KMS-11 (cell line): ENCODE measurements at regions not wholly inside any gene's neighbourhood (a gene's known extent, or its start where the extent isn't known, plus 50 kb on each side); places are given as distances from the start of the nearest gene placed in this dataset.

Source experiments
- H2AFZ ChIP-seq: fragments of 200-600 bp; sonication (generic); 2 replicates; pipeline ENCODE4 v1.6.1; 2016; ENCODE audit warnings: antibody characterized with exemption, mixed run types, low read depth
- H3K27ac ChIP-seq: fragments of 200-600 bp; sonication (generic); 2 replicates; pipeline ENCODE4 v1.6.1; 2016; ENCODE audit warnings: mild to moderate bottlenecking, mixed run types
- H3K27me3 ChIP-seq: fragments of 200-600 bp; sonication (generic); 2 replicates; pipeline ENCODE4 v1.6.1; 2017; ENCODE audit warnings: mild to moderate bottlenecking, low read depth, mixed run types, moderate library complexity; ENCODE audit not compliant: insufficient read depth
- H3K36me3 ChIP-seq: fragments of 200-600 bp; sonication (generic); 2 replicates; pipeline ENCODE4 v1.6.1; 2017; ENCODE audit warnings: mild to moderate bottlenecking, mixed run types; ENCODE audit not compliant: insufficient read depth
- H3K4me1 ChIP-seq: fragments of 200-600 bp; sonication (generic); 2 replicates; pipeline ENCODE4 v1.6.1; 2016; ENCODE audit warnings: mild to moderate bottlenecking, low read depth, mixed run types; ENCODE audit not compliant: poor library complexity, severe bottlenecking
- H3K4me2 ChIP-seq: fragments of 200-600 bp; sonication (generic); 2 replicates; pipeline ENCODE4 v1.7.0; 2016; ENCODE audit warnings: mild to moderate bottlenecking, mixed run types
- H3K4me3 ChIP-seq: fragments of 200-600 bp; sonication (generic); IDR thresholded peaks from 2 replicates; pipeline ENCODE4 v1.6.1; 2017; ENCODE audit warnings: low read depth, low read length, mixed read lengths; ENCODE audit not compliant: insufficient read depth
- H3K79me2 ChIP-seq: fragments of 200-600 bp; sonication (generic); 2 replicates; pipeline ENCODE4 v1.6.1; 2016; ENCODE audit warnings: low read depth, mixed run types; ENCODE audit not compliant: insufficient read depth
- H3K9ac ChIP-seq: fragments of 200-600 bp; sonication (generic); 2 replicates; pipeline ENCODE4 v1.6.1; 2016; ENCODE audit warnings: mild to moderate bottlenecking, mixed run types
- H4K20me1 ChIP-seq: fragments of 200-600 bp; sonication (generic); 2 replicates; pipeline ENCODE4 v1.6.1; 2016; ENCODE audit warnings: mild to moderate bottlenecking, mixed run types; ENCODE audit not compliant: insufficient read depth
- TF ChIP-seq, protein P1 (sequence below): fragments of 200-600 bp; sonication (generic); conservative IDR thresholded peaks from 2 replicates; pipeline ENCODE4 v1.6.1; 2017; ENCODE audit warnings: low read depth, mild to moderate bottlenecking, antibody characterized with exemption, low read length, moderate library complexity, mixed read lengths

- TF ChIP-seq, protein P1, sequence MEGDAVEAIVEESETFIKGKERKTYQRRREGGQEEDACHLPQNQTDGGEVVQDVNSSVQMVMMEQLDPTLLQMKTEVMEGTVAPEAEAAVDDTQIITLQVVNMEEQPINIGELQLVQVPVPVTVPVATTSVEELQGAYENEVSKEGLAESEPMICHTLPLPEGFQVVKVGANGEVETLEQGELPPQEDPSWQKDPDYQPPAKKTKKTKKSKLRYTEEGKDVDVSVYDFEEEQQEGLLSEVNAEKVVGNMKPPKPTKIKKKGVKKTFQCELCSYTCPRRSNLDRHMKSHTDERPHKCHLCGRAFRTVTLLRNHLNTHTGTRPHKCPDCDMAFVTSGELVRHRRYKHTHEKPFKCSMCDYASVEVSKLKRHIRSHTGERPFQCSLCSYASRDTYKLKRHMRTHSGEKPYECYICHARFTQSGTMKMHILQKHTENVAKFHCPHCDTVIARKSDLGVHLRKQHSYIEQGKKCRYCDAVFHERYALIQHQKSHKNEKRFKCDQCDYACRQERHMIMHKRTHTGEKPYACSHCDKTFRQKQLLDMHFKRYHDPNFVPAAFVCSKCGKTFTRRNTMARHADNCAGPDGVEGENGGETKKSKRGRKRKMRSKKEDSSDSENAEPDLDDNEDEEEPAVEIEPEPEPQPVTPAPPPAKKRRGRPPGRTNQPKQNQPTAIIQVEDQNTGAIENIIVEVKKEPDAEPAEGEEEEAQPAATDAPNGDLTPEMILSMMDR = no peak
- H3K9ac ChIP-seq = no peak overlapping the region
- H3K4me2 ChIP-seq = no peak overlapping the region
These were observed 115.1 kb downstream of the SLC30A10 start for GRCh38 chr1:219813294-219813693.

DNA sequence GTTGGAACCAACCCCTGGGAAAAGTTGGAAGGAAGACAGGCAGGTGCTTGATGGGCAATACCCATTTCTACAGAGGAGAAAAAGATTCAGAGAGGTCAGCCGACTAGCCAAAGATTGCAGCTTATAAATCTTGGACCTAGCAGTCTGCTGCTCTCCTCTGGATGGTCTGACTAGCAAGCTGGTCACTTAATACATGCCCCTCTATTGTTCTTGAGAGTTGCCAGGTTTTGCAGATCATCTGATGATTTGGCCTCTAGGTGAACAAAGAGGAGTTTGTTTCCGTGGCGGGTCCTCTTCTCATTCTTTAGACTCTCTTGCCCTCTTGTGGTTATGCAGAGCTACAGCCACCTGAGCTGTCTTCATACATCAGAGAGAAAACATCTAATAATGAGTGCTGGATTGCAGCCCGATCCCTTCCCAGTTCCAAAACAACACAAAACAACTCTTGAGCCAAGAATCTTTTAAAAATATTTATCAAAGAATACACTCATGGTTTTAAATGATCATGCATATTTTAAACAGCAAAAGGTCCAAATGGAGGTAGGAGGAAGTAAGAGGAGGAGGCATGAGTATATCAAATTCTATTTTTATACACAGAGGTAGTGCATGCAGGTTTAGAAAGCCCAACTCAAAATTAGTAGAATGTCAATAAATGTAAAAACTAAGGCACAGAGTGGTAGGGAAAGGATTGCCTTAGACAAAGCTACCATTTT is 115.7 kb downstream of the SLC30A10 start:
- Histone ChIP-seq H3K4me1 (no peaks in the 10 kb centered on the region), H3K9ac (no peak overlapping the region), H3K4me2 (no peak overlapping the region), H2AFZ (0 out of 2 replicates have a peak overlapping the region, but pooled peaks have one; percentile 15), H3K27me3 (no peaks in the 10 kb centered on the region), H4K20me1 (no peaks in the 10 kb centered on the region), H3K27ac (no peak overlapping the region), H3K36me3 (no peaks in the 10 kb centered on the region), H3K4me3 (no peak overlapping the region), H3K79me2 (no peaks in the 10 kb centered on the region)
- TF ChIP-seq, protein P1 = peak; percentile 96

More at GRCh38 chr1:219813294-219813693, 115.1 kb downstream of the SLC30A10 start:
- no peak overlapping the region for H3K4me3 ChIP-seq
- H4K20me1 ChIP-seq = no peaks in the 10 kb centered on the region
- no peaks in the 10 kb centered on the region for H3K4me1 ChIP-seq
- no peaks in the 10 kb centered on the region for H3K79me2 ChIP-seq
- no peak overlapping the region for H3K27ac ChIP-seq
- no peaks in the 10 kb centered on the region for H3K27me3 ChIP-seq
- no peak overlapping the region for H2AFZ ChIP-seq
- H3K36me3 ChIP-seq = no peaks in the 10 kb centered on the region

DNA sequence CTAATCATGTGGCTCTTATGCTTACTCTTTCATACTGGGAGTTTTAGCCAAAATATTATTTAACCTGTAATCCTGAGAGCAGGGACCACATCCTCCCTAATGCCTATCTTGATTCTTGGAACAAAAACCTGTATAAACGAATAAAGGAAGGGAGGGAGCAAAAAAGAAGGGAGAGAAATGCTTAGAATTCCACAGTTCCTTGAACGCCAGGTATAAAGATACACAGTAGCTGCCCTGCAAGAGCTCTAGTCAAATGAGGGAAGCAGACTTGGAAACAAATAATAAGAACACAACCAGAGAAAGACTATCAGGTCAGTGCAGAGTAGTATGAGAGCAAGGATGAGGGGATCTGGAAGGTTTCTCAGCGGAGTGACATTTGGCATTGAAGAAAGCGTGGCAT is 116.3 kb downstream of the SLC30A10 start:
- 0 out of 2 replicates have a peak overlapping the region, but pooled peaks have one; percentile 15 for H2AFZ ChIP-seq
- H3K4me3 ChIP-seq = no peak overlapping the region
- no peaks in the 10 kb centered on the region for H3K27me3 ChIP-seq
- H3K79me2 ChIP-seq = no peaks in the 10 kb centered on the region
- TF ChIP-seq, protein P1 = no peak
- no peaks in the 10 kb centered on the region for H3K4me1 ChIP-seq
- no peak overlapping the region for H3K4me2 ChIP-seq
- H3K36me3 ChIP-seq = no peaks in the 10 kb centered on the region
- H4K20me1 ChIP-seq = no peaks in the 10 kb centered on the region
- H3K27ac ChIP-seq = no peak overlapping the region
- H3K9ac ChIP-seq = no peak overlapping the region

DNA sequence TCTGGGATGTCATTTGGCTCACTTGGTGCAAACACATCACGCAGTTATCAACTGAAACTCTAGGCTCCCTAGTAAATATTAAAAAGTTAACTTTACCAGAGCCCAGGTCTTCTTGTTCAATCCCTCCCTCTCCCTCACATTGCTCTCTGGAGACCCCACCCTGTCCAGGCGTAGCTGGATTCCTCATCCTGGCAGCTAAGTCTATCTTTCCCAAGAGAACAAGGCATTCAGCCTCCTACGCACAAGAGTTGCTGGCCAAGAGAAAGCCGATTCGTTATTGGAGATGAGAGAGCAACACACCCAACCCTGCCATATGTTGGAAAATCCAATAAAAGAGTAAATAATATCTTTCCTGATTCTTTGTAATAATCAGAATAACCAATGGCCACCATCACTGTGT is 117.9 kb downstream of the SLC30A10 start:
- Histone ChIP-seq H4K20me1 (no peaks in the 10 kb centered on the region), H3K4me1 (no peaks in the 10 kb centered on the region), H3K27ac (no peak overlapping the region), H3K9ac (no peak overlapping the region), H3K27me3 (no peaks in the 10 kb centered on the region), H3K4me3 (no peak overlapping the region), H3K79me2 (no peaks in the 10 kb centered on the region), H3K36me3 (no peaks in the 10 kb centered on the region), H3K4me2 (no peak overlapping the region), H2AFZ (no peak overlapping the region)
- TF ChIP-seq, protein P1 = no peak
